ENCODE measurements at regions not wholly inside any gene's neighbourhood (a gene's known extent, or its start where the extent isn't known, plus 50 kb on each side); places are given as distances from the start of the nearest gene placed in this dataset.

DNA sequence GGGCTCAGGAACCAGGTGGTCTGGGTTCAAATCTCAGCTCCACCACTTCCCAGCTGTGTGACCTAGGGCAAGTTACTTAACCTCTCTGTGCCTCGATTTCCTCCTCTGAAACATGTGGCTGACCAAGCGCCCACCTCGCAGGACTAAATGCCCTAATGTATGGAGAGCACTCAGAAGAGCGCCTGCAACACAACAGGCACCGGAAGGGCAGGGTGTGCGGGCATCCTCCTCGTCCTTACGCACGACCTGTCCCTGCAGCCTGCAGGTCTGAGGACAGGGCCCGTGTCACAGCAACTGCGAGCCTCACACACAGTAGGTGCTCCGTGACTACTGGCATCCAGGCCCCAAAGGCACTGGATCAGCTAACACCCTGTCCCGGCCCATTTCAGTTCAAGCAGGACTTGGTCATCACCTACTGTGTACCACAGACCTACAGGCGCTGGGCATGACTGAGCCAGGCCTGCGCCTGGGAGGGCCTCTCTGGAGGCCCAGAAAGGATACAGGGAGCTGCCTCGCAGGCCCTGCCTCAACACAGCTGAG lies 131.5 kb downstream of the NCOR2 start:
- no peak overlapping the region for H3K4me3 ChIP-seq
- DNase-seq: no peak
- H3K27me3 ChIP-seq (replicated peaks in 1 of 7): no peaks in the 10 kb centered on the region
- H3K9me3 ChIP-seq: no peaks in the 10 kb centered on the region
- TF ChIP-seq, protein P1, sequence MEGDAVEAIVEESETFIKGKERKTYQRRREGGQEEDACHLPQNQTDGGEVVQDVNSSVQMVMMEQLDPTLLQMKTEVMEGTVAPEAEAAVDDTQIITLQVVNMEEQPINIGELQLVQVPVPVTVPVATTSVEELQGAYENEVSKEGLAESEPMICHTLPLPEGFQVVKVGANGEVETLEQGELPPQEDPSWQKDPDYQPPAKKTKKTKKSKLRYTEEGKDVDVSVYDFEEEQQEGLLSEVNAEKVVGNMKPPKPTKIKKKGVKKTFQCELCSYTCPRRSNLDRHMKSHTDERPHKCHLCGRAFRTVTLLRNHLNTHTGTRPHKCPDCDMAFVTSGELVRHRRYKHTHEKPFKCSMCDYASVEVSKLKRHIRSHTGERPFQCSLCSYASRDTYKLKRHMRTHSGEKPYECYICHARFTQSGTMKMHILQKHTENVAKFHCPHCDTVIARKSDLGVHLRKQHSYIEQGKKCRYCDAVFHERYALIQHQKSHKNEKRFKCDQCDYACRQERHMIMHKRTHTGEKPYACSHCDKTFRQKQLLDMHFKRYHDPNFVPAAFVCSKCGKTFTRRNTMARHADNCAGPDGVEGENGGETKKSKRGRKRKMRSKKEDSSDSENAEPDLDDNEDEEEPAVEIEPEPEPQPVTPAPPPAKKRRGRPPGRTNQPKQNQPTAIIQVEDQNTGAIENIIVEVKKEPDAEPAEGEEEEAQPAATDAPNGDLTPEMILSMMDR (IDR thresholded peaks at IDR 0.05 in 8 of 11, conservative IDR thresholded peaks at IDR 0.05 in 3 of 11): no peak
- TF ChIP-seq POLR2AphosphoS5 (IDR thresholded peaks at IDR 0.05) (no peak), POLR2A (IDR thresholded peaks at IDR 0.05) (no peak)
- no peak overlapping the region for H3K27ac ChIP-seq
- WGBS, 5 donors: 93 to 100% (median 96%) methylated on average over 7 to 16 of the region's 16 CpGs
- peaks cover 0 to 56% (median 24%) of the 10 kb centered on the region in 6 donors for H3K4me1 ChIP-seq
- intact Hi-C loops (cut with DNase I; ENCODE audit: low total_unique reads): no loop called here
- peaks cover 0 to 65% (median 22%) of the 10 kb centered on the region in 6 donors for H3K36me3 ChIP-seq

DNA sequence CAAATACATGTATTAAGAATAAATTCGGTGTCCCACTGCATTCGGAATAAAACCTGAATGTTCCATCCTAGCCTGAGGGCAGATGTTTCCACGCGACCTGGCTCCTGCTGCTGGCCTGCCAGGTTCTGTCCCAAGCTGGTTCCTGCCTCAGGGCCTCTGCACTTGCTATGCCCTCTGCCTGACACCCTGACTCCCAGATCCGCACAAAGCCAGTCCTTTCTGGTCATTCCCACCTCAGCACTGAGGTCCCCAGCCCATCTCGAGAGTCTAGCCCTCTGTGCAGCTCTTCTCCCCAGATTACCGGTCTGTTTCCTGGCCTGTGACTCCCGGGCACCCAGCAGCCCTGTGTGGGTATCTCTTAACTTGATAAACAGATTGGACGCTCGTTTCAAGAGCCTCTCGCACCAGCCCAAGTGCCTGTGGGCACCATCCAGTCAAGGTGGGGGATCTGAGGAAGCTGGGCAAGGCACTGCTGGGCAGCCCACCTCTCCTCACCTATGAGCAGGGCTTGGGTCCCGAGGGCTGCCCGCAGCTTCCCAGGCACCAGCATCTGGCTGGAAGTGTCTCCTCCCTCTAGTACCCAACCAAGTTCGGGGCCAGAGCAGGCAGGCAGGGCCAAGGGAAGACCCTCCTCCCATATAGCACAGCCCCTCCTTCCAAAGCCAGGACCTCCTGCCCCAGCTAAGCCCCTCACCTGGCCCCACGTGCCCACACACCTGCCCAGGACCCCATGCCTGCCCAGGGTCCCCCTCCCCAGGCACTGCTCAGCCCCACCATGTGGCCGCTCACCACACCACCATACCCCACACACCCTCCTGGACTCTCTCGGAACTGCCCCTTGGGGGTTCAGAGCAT lies 132.2 kb downstream of the NCOR2 start:
- WGBS, 5 donors: 76 to 84% (median 83%) methylated on average over 14 to 17 of the region's 17 CpGs
- intact Hi-C loops (cut with DNase I; ENCODE audit: low total_unique reads): no loop called here
- Histone ChIP-seq H3K27me3 (replicated peaks in 1 of 7) (no peaks in the 10 kb centered on the region), H3K9me3 (no peaks in the 10 kb centered on the region), H3K4me1 (peaks cover 0 to 51% (median 22%) of the 10 kb centered on the region in 6 donors), H3K36me3 (peaks cover 0 to 65% (median 27%) of the 10 kb centered on the region in 6 donors), H3K27ac (no peak overlapping the region), H3K4me3 (no peak overlapping the region)
- DNase-seq: no peak
- TF ChIP-seq POLR2AphosphoS5 (IDR thresholded peaks at IDR 0.05): no peak
- TF ChIP-seq, protein P1 (IDR thresholded peaks at IDR 0.05 in 8 of 11, conservative IDR thresholded peaks at IDR 0.05 in 3 of 11): no peak
- TF ChIP-seq POLR2A (IDR thresholded peaks at IDR 0.05): no peak

DNA sequence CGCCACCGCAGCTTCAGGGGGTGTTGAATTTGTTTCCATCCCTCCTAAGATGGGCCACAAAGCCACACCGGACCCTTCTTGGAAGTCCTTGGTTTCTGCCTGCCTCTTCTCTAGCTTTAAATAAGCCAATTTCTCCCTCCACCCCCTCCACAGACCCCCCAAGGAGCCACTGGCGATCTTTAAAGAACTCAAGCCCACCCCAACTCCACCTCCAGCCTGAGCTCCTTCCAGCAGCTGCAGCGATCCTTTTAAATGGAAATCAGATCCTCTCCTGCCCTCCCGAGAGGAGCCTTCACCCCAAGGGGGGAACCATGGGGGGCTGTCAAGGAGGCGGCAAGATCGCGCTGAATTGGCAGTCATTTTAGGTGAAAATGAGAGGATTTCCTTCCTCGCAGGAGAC lies 133.1 kb downstream of the NCOR2 start:
- intact Hi-C loops (cut with DNase I; ENCODE audit: low total_unique reads): no loop called here
- peaks cover 0 to 71% (median 35%) of the 10 kb centered on the region in 6 donors for H3K36me3 ChIP-seq

More for the DNA sequence above, 133.1 kb downstream of the NCOR2 start:
- TF ChIP-seq POLR2A (IDR thresholded peaks at IDR 0.05) (no peak), POLR2AphosphoS5 (IDR thresholded peaks at IDR 0.05) (no peak)
- TF ChIP-seq, protein P1 (IDR thresholded peaks at IDR 0.05 in 8 of 11, conservative IDR thresholded peaks at IDR 0.05 in 3 of 11): no peak
- DNase-seq: no peak
- WGBS, 5 donors: 75 to 85% (median 83%) methylated on average over 10 of the region's 10 CpGs
- Histone ChIP-seq H3K9me3 (no peaks in the 10 kb centered on the region), H3K4me1 (peaks cover 0 to 51% (median 20%) of the 10 kb centered on the region in 6 donors), H3K4me3 (no peak overlapping the region), H3K27ac (no peak overlapping the region), H3K27me3 (replicated peaks in 1 of 7) (no peaks in the 10 kb centered on the region)
